Gastroesophageal sphincter (tissue), 4 donors: ENCODE measurements at regions not wholly inside any gene's neighbourhood (a gene's known extent, or its start where the extent isn't known, plus 50 kb on each side); places are given as distances from the start of the nearest gene placed in this dataset.

Experiments
- ATAC-seq: fragments of 150-250 bp; one replicate; pipeline ENCODE4 v1.9.1; 2016; ENCODE audit warnings: mild to moderate bottlenecking, moderate library complexity
- H3K27ac ChIP-seq, 4 donors: fragments of 200-600 bp; sonication (generic) in 3 of 4; 1 replicate in 3 of 4; 2 replicates in 1 of 4; pipeline ENCODE4 v1.5.1; 2016 to 2019
- H3K27me3 ChIP-seq: fragments of 200-600 bp; sonication (generic); one replicate; pipeline ENCODE4 v1.5.1; 2019
- H3K36me3 ChIP-seq, 2 donors: fragments of 200-600 bp; sonication (generic); one replicate each; pipeline ENCODE4 v1.5.1; 2019; ENCODE audit warnings: control low read depth in 1 of 2
- H3K4me1 ChIP-seq, 3 donors: fragments of 200-600 bp; sonication (generic); 1 replicate in 2 of 3; 2 replicates in 1 of 3; pipeline ENCODE4 v1.5.1; 2016 to 2019; ENCODE audit warnings: control low read depth in 2 of 3
- H3K4me3 ChIP-seq, 2 donors: fragments of 200-600 bp; sonication (generic); one replicate each; pipeline ENCODE4 v1.5.1; 2019; ENCODE audit warnings: mild to moderate bottlenecking in 1 of 2, moderate library complexity in 1 of 2
- H3K9me3 ChIP-seq, 3 donors: fragments of 200-600 bp; sonication (generic); one replicate each; pipeline ENCODE4 v1.5.1; 2017 to 2019; ENCODE audit warnings: control low read depth in 2 of 3
- EP300 ChIP-seq: sonication (generic); formaldehyde crosslinking; IDR thresholded peaks from one replicate; pipeline ENCODE4 v1.6.1; 2017; ENCODE audit warnings: antibody characterized with exemption, mild to moderate bottlenecking
- POLR2A ChIP-seq, 2 donors: fragments of 450-650 bp; IDR thresholded peaks; one replicate each; pipeline ENCODE4 v1.6.1; 2017; ENCODE audit warnings: antibody characterized with exemption in 2 of 2, mild to moderate bottlenecking in 2 of 2, moderate library complexity in 1 of 2
- POLR2AphosphoS5 ChIP-seq: sonication (generic); formaldehyde crosslinking; IDR thresholded peaks from one replicate; pipeline ENCODE4 v1.6.1; 2017; ENCODE audit warnings: antibody characterized with exemption
- whole genome bisulfite sequencing, 2 donors: methylation state at CpG; one replicate each; pipeline ENCODE4 v1.1.5; 2018; ENCODE audit warnings: low coverage in 1 of 2; 5-methylcytosine and 5-hydroxymethylcytosine counted together
- TF ChIP-seq, protein P1 (sequence below), 4 experiments: fragments of 200-600 bp in 2 of 4; fragments of 450-650 bp in 2 of 4; sonication (generic) in 1 of 4; IDR thresholded peaks; one replicate each; pipeline ENCODE4 v1.5.1; 2017 to 2019; ENCODE audit warnings: antibody characterized with exemption in 4 of 4, mild to moderate bottlenecking in 2 of 4, moderate library complexity in 2 of 4

GRCh38 chr12:107539196-107539939, 146.2 kb upstream of the PWP1 start:
- no peak for ATAC-seq
- no peak overlapping the region for H3K4me3 ChIP-seq
- 68 to 93% methylated on average over 2 to 4 of the region's 5 CpGs for WGBS, 2 donors
- no peak overlapping the region for H3K27ac ChIP-seq
- H3K27me3 ChIP-seq: no peaks in the 10 kb centered on the region
- TF ChIP-seq POLR2A (IDR thresholded peaks at IDR 0.05) (no peak), POLR2AphosphoS5 (no peak), EP300 (no peak)
- TF ChIP-seq, protein P1, sequence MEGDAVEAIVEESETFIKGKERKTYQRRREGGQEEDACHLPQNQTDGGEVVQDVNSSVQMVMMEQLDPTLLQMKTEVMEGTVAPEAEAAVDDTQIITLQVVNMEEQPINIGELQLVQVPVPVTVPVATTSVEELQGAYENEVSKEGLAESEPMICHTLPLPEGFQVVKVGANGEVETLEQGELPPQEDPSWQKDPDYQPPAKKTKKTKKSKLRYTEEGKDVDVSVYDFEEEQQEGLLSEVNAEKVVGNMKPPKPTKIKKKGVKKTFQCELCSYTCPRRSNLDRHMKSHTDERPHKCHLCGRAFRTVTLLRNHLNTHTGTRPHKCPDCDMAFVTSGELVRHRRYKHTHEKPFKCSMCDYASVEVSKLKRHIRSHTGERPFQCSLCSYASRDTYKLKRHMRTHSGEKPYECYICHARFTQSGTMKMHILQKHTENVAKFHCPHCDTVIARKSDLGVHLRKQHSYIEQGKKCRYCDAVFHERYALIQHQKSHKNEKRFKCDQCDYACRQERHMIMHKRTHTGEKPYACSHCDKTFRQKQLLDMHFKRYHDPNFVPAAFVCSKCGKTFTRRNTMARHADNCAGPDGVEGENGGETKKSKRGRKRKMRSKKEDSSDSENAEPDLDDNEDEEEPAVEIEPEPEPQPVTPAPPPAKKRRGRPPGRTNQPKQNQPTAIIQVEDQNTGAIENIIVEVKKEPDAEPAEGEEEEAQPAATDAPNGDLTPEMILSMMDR (IDR thresholded peaks at IDR 0.05): no peak
- H3K4me1 ChIP-seq: no peaks in the 10 kb centered on the region
- no peaks in the 10 kb centered on the region for H3K9me3 ChIP-seq
- H3K36me3 ChIP-seq: no peaks in the 10 kb centered on the region

DNA sequence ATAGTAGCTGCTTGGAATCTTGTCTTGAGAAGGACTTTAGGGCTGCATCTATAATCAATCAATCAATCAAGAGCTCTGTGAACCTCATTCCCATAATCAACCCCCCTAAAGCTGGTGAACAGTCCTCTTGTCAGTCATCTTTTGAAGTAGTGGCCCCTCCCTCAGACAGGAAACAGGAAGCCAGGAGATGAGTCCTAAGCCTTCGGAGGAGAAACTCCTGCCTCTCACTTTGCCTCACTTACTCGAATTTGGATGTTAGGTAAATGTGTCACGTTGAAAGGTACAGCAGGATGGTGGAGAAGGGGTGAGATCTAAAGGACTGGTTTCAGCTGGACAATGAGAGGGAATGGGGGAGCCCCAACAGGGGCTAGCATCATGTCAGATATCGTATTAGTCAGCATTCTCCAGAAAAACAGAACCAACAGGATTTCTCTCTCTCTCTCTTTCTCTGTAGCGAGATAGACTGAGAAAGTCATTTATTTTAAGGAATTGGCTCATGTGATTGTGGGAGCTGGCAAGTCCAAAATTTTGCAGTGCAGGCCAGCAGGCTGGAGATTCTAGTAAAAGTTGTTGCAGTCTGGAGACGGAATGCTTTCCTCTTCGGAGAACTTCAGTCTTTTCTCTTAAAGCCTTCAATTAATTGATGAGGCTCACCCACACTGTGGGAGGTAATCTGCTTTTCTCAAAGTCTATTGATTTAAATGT, 144.4 kb upstream of the PWP1 start:
- no peaks in the 10 kb centered on the region for H3K36me3 ChIP-seq
- H3K4me1 ChIP-seq: no peaks in the 10 kb centered on the region
- TF ChIP-seq, protein P1 (IDR thresholded peaks at IDR 0.05): no peak
- no peak for TF ChIP-seq EP300
- TF ChIP-seq POLR2AphosphoS5: no peak
- TF ChIP-seq POLR2A (IDR thresholded peaks at IDR 0.05): no peak
- ATAC-seq: no peak
- no peaks in the 10 kb centered on the region for H3K27me3 ChIP-seq
- no peaks in the 10 kb centered on the region for H3K9me3 ChIP-seq
- 67 to 82% methylated on average over 5 to 6 of the region's 7 CpGs for WGBS, 2 donors
- no peak overlapping the region for H3K27ac ChIP-seq
- no peak overlapping the region for H3K4me3 ChIP-seq

- H3K4me3 ChIP-seq: no peak overlapping the region
- H3K4me1 ChIP-seq: no peaks in the 10 kb centered on the region
- WGBS, 2 donors: 83 to 86% methylated on average over 3 to 5 of the region's 5 CpGs
- H3K9me3 ChIP-seq: no peaks in the 10 kb centered on the region
- TF ChIP-seq EP300 (no peak), POLR2AphosphoS5 (no peak), POLR2A (IDR thresholded peaks at IDR 0.05) (no peak)
- TF ChIP-seq, protein P1 (IDR thresholded peaks at IDR 0.05): no peak
- no peaks in the 10 kb centered on the region for H3K36me3 ChIP-seq
- no peak overlapping the region for H3K27ac ChIP-seq
- ATAC-seq: no peak
- H3K27me3 ChIP-seq: no peaks in the 10 kb centered on the region
These were observed 142.2 kb upstream of the PWP1 start for GRCh38 chr12:107543416-107543815.

DNA sequence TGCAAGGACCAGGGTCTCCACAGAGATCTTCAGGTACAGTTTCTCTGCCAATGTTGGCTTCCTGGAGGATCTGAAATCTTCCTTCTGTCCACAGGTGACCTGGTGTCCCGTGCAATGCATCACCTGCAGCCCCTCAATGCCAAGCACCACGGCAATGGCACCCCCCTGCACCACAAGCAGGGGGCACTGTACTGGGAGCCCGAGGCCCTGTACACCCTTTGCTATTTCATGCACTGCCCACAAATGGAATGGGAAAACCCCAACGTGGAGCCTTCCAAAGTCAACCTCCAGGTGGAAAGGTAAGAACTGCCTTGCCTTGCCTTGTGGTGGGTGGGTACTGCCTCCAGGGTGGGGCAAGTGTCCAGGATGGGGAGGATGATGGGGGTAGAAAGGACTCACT, 141.8 kb upstream of the PWP1 start:
- peaks cover 0 to 3% (median 0%) of the 10 kb centered on the region in 3 donors for H3K9me3 ChIP-seq

More for the DNA sequence above, 141.8 kb upstream of the PWP1 start:
- Histone ChIP-seq H3K27ac (no peak overlapping the region), H3K4me1 (no peaks in the 10 kb centered on the region), H3K36me3 (no peaks in the 10 kb centered on the region), H3K27me3 (no peaks in the 10 kb centered on the region), H3K4me3 (no peak overlapping the region)
- TF ChIP-seq, protein P1 (IDR thresholded peaks at IDR 0.05): no peak
- TF ChIP-seq POLR2AphosphoS5: no peak
- TF ChIP-seq EP300: no peak
- TF ChIP-seq POLR2A (IDR thresholded peaks at IDR 0.05): no peak
- ATAC-seq: no peak
- WGBS, 2 donors: no CpG with 5 or more reads among the region's 4 CpGs
